PC-3 (cell line): ENCODE measurements at regions not wholly inside any gene's neighbourhood (a gene's known extent, or its start where the extent isn't known, plus 50 kb on each side); places are given as distances from the start of the nearest gene placed in this dataset.
"Not testable (repeated sequence)": the region's sequence is repeated elsewhere in the genome, so short reads cannot be mapped to it uniquely, and the experiment has no call there.

Source experiments
- ATAC-seq: fragments of 200-7000 bp; cut with Tn5 transposase; 2 replicates; pipeline ENCODE4 v1.9.1; 2020; ENCODE audit warnings: mild to moderate bottlenecking, moderate library complexity
- BruUV-seq: library from RNA; stranded (reverse); fragments of 400-500 nt; replicated peaks from 2 replicates; lab custom pipeline; 2021; lab: Mats Ljungman, UMichigan
- CTCF ChIA-PET: fragments of 300-600 bp; sonication (Branson Sonifier 250); formaldehyde crosslinking; loops from one replicate; lab custom pipeline; 2022; ENCODE audit warnings: antibody characterized with exemption; lab: Charles Lee
- POLR2A ChIA-PET: fragments of 300-600 bp; sonication (Branson Sonifier 250); formaldehyde crosslinking; loops from one replicate; lab custom pipeline; 2022; ENCODE audit warnings: antibody characterized with exemption; ENCODE audit not compliant: unreplicated experiment; lab: Charles Lee
- DNase-seq: peaks from one replicate; pipeline ENCODE4 v3.0.0-alpha.2; 2015
- H2AFZ ChIP-seq: fragments of 300-600 bp; sonication (generic); 2 replicates; pipeline ENCODE4 v1.6.0; 2016; ENCODE audit warnings: antibody characterized with exemption, low read length
- H3F3A ChIP-seq: fragments of 300-600 bp; sonication (generic); one replicate; pipeline ENCODE4 v1.6.0; 2017; ENCODE audit warnings: antibody characterized with exemption, low read length, control low read depth, mild to moderate bottlenecking; ENCODE audit not compliant: unreplicated experiment
- H3K27ac ChIP-seq: fragments of 300-600 bp; sonication (generic); 2 replicates; pipeline ENCODE4 v1.5.1; 2016; ENCODE audit warnings: mild to moderate bottlenecking, low read length
- H3K27me3 ChIP-seq: fragments of 300-600 bp; sonication (generic); 2 replicates; pipeline ENCODE4 v1.6.1; 2016; ENCODE audit warnings: low read length, mixed read lengths
- H3K36me3 ChIP-seq: fragments of 300-600 bp; sonication (generic); 2 replicates; pipeline ENCODE4 v1.6.1; 2016; ENCODE audit warnings: low read depth, mixed run types, low read length, mixed read lengths
- H3K4me1 ChIP-seq: fragments of 300-600 bp; sonication (generic); 2 replicates; pipeline ENCODE4 v1.5.1; 2016; ENCODE audit warnings: low read length; ENCODE audit not compliant: insufficient read depth
- H3K4me2 ChIP-seq: fragments of 300-600 bp; sonication (generic); 2 replicates; pipeline ENCODE4 v1.6.0; 2016; ENCODE audit warnings: low read length
- H3K4me3 ChIP-seq: fragments of 300-600 bp; sonication (generic); 2 replicates; pipeline ENCODE4 v1.5.1; 2016; ENCODE audit warnings: mild to moderate bottlenecking, low read length, mixed read lengths
- H3K79me2 ChIP-seq: fragments of 300-600 bp; sonication (generic); 2 replicates; pipeline ENCODE4 v1.6.1; 2017; ENCODE audit warnings: low read length, mixed read lengths
- H3K9ac ChIP-seq: fragments of 300-600 bp; sonication (generic); 2 replicates; pipeline ENCODE4 v1.6.0; 2016; ENCODE audit warnings: mild to moderate bottlenecking, low read length
- H3K9me2 ChIP-seq: fragments of 300-600 bp; sonication (generic); replicated peaks from 2 replicates; pipeline ENCODE4 v1.6.1; 2016; ENCODE audit warnings: mixed run types, low read length, mixed read lengths
- H3K9me3 ChIP-seq: fragments of 300-600 bp; sonication (generic); 2 replicates; pipeline ENCODE4 v1.6.1; 2016; ENCODE audit warnings: low read length, mixed read lengths
- H4K20me1 ChIP-seq: fragments of 300-600 bp; sonication (generic); 2 replicates; pipeline ENCODE4 v1.6.1; 2016; ENCODE audit warnings: low read length, mixed read lengths
- CTCF ChIP-seq: fragments of 300-600 bp; sonication (generic); conservative IDR thresholded peaks from 2 replicates; pipeline ENCODE4 v1.5.1; 2017; ENCODE audit warnings: antibody characterized with exemption, low read depth, mild to moderate bottlenecking, low read length
- EZH2 ChIP-seq: fragments of 300-600 bp; sonication (generic); IDR thresholded peaks from one replicate; pipeline ENCODE4 v1.6.1; 2017; ENCODE audit warnings: antibody characterized with exemption, mild to moderate bottlenecking, low read length; ENCODE audit not compliant: unreplicated experiment
- EZH2phosphoT487 ChIP-seq: fragments of 300-600 bp; sonication (generic); IDR thresholded peaks from 2 replicates; pipeline ENCODE4 v1.6.1; 2018; ENCODE audit warnings: mild to moderate bottlenecking, antibody characterized with exemption, low read length, borderline replicate concordance
- intact Hi-C: fragments of 100-400 bp; cut with micrococcal nuclease; formaldehyde crosslinking; loops from 2 replicates; pipeline ENCODE4 v1.9.0; 2023

- H3K9me3 ChIP-seq, result no peaks in the 10 kb centered on the region
- POLR2A ChIA-PET, result no interaction called here
- no peak overlapping the region for H3K27ac ChIP-seq
- no TSS peak for BruUV-seq
- H3K9ac ChIP-seq, result no peak overlapping the region
- TF ChIP-seq CTCF (no peak), EZH2 (no peak), EZH2phosphoT487 (no peak)
- no peaks in the 10 kb centered on the region for H4K20me1 ChIP-seq
- no peaks in the 10 kb centered on the region for H3K79me2 ChIP-seq
- H3K36me3 ChIP-seq, result no peaks in the 10 kb centered on the region
- no peak overlapping the region for H3K4me2 ChIP-seq
- no peak overlapping the region for H3K4me3 ChIP-seq
- no peaks in the 10 kb centered on the region for H3K9me2 ChIP-seq
- H3K27me3 ChIP-seq, result no peaks in the 10 kb centered on the region
- H3F3A ChIP-seq, result no peaks in the 10 kb centered on the region
- H3K4me1 ChIP-seq, result peaks cover 17% of the 10 kb centered on the region
- CTCF ChIA-PET, result interaction anchor here (0.6 kb wide), 1 partner anchor 126 kb away, joined by 4 read pairs; no protein-coding TSS in a partner anchor
- ATAC-seq (no peak), DNase-seq (no peak)
- no peak overlapping the region for H2AFZ ChIP-seq
- intact Hi-C loops, result no loop called here
Measured at GRCh38 chr4:186846426-186846825, 122.8 kb upstream of the FAT1 start.

GRCh38 chr4:186847429-186848131 lies 123.9 kb upstream of the FAT1 start:
- H4K20me1 ChIP-seq, H3K27ac ChIP-seq, H3K9me2 ChIP-seq, intact Hi-C loops, H3K9me3 ChIP-seq, ATAC-seq, H3K9ac ChIP-seq, H3K27me3 ChIP-seq, H3K4me2 ChIP-seq, POLR2A ChIA-PET, H2AFZ ChIP-seq, H3F3A ChIP-seq, H3K4me3 ChIP-seq, BruUV-seq, H3K79me2 ChIP-seq, DNase-seq, CTCF ChIA-PET, H3K36me3 ChIP-seq: not testable (repeated sequence)
- peaks cover 17% of the 10 kb centered on the region for H3K4me1 ChIP-seq

GRCh38 chr4:186848437-186848836 lies 124.8 kb upstream of the FAT1 start:
- no TSS peak for BruUV-seq
- Histone ChIP-seq H2AFZ (no peak overlapping the region), H3K4me3 (no peak overlapping the region), H3K4me2 (no peak overlapping the region), H4K20me1 (no peaks in the 10 kb centered on the region), H3K9me3 (no peaks in the 10 kb centered on the region), H3K4me1 (peaks cover 17% of the 10 kb centered on the region), H3K27me3 (no peaks in the 10 kb centered on the region), H3K27ac (no peak overlapping the region), H3K79me2 (no peaks in the 10 kb centered on the region), H3K9ac (no peak overlapping the region), H3K9me2 (no peaks in the 10 kb centered on the region), H3K36me3 (no peaks in the 10 kb centered on the region), H3F3A (no peaks in the 10 kb centered on the region)
- ChIA-PET POLR2A (no interaction called here), CTCF (no interaction called here)
- ATAC-seq (no peak), DNase-seq (no peak)
- intact Hi-C loops, result no loop called here
- TF ChIP-seq CTCF (no peak), EZH2phosphoT487 (no peak), EZH2 (no peak)
